T47D (cell line): ENCODE measurements at regions not wholly inside any gene's neighbourhood (a gene's known extent, or its start where the extent isn't known, plus 50 kb on each side); places are given as distances from the start of the nearest gene placed in this dataset.
A peak's percentile ranks its signal among the peaks of the same experiment; 100 is the strongest.

ENCODE experiments used
- DNase-seq, 2 experiments: peaks; one replicate each; pipeline versions ENCODE4 v3.0.0 to v3.0.0-alpha.2; 2011 to 2012; ENCODE audit warnings: low read depth in 1 of 2, low spot score in 1 of 2
- JUND ChIP-seq: IDR thresholded peaks from 2 replicates; pipeline ENCODE4 v1.6.1; 2012; ENCODE audit warnings: low read depth
- in situ Hi-C: cut with HindIII; loops from 2 replicates; pipeline ENCODE4 v1.10.0; 2016; ENCODE audit warnings: low sequenced_read_pairs, low pct_unique_long_range_greater_than_20kb

GRCh38 chr2:236340251-236340650, 76.0 kb upstream of the ASB18 start:
- in situ Hi-C loops, result no loop called here
- no peak for TF ChIP-seq JUND

GRCh38 chr2:236341067-236341466, 76.9 kb upstream of the ASB18 start:
- in situ Hi-C loops, result no loop called here
- TF ChIP-seq JUND, result no peak
- no peak for DNase-seq

More at GRCh38 chr2:236340251-236340650, 76.0 kb upstream of the ASB18 start:
- DNase-seq, result no peak

- TF ChIP-seq JUND, result no peak
- in situ Hi-C loops, result no loop called here
- no peak for DNase-seq
Measured at GRCh38 chr2:236341721-236342120, 77.5 kb upstream of the ASB18 start.

- TF ChIP-seq JUND, result no peak
- in situ Hi-C loops, result no loop called here
- DNase-seq, result no peak
Measured at GRCh38 chr2:236342507-236342906, 78.3 kb upstream of the ASB18 start.

- TF ChIP-seq JUND, result no peak
- in situ Hi-C loops, result no loop called here
- no peak for DNase-seq
Measured at GRCh38 chr2:236342951-236343350, 78.7 kb upstream of the ASB18 start.

GRCh38 chr2:236343400-236344161, 79.4 kb upstream of the ASB18 start:
- peak; percentile 63 to 84 for DNase-seq
- in situ Hi-C loops, result no loop called here
- TF ChIP-seq JUND, result no peak

GRCh38 chr2:236344446-236344845, 80.2 kb upstream of the ASB18 start:
- in situ Hi-C loops, result no loop called here
- no peak for TF ChIP-seq JUND

GRCh38 chr2:236345081-236345714, 81.0 kb upstream of the ASB18 start:
- no peak for TF ChIP-seq JUND

More at GRCh38 chr2:236344446-236344845, 80.2 kb upstream of the ASB18 start:
- DNase-seq, result no peak

GRCh38 chr2:236346366-236346765, 82.2 kb upstream of the ASB18 start:
- no peak for TF ChIP-seq JUND
- in situ Hi-C loops, result no loop called here

More at GRCh38 chr2:236345081-236345714, 81.0 kb upstream of the ASB18 start:
- in situ Hi-C loops, result no loop called here
- DNase-seq, result peak in 1 of 2 experiments; percentile 14

GRCh38 chr2:236348279-236348678, 84.1 kb upstream of the ASB18 start:
- TF ChIP-seq JUND, result no peak
- DNase-seq, result no peak
- in situ Hi-C loops, result no loop called here

More at GRCh38 chr2:236346366-236346765, 82.2 kb upstream of the ASB18 start:
- no peak for DNase-seq

- no peak for TF ChIP-seq JUND
Measured at GRCh38 chr2:236348976-236349375, 84.8 kb upstream of the ASB18 start.

GRCh38 chr2:236350426-236350825, 86.2 kb upstream of the ASB18 start:
- TF ChIP-seq JUND, result no peak
- in situ Hi-C loops, result no loop called here
- no peak for DNase-seq

More at GRCh38 chr2:236348976-236349375, 84.8 kb upstream of the ASB18 start:
- DNase-seq, result no peak
- in situ Hi-C loops, result no loop called here

- in situ Hi-C loops, result no loop called here
- no peak for DNase-seq
- no peak for TF ChIP-seq JUND
Measured at GRCh38 chr2:236351966-236352525, 87.8 kb upstream of the ASB18 start.
